NOMO-1 treated with dmso at 0.1 percent for 144 hours (cell line): ENCODE measurements at regions not wholly inside any gene's neighbourhood (a gene's known extent, or its start where the extent isn't known, plus 50 kb on each side); places are given as distances from the start of the nearest gene placed in this dataset.
A peak's percentile ranks its signal among the peaks of the same experiment; 100 is the strongest.

Experiments
- DNase-seq: peaks from one replicate; lab custom pipeline; 2025; ENCODE audit not compliant: unreplicated experiment; lab: John Stamatoyannopoulos, UW

DNA sequence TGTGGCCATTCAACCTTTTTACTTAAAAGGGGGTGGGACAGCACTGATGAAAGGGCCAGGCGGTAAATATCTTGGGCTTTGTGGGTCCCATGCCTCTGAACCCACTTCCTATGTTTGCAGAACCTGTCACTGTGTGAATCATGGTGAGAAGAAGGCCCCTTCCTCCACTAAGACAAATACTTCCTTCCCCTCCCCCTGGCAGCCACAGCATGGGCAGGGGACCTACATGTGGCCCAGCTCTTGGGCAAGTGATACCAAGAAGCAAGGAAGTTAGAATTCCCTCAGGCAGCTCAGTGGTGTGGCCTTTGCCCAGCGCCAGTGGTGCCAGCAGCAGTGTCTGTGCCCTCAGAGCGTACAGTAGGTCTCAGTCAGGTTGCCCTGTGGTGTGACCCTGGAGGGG, 168.6 kb downstream of the TRIM33 start:
- peak; percentile 44 for DNase-seq

DNA sequence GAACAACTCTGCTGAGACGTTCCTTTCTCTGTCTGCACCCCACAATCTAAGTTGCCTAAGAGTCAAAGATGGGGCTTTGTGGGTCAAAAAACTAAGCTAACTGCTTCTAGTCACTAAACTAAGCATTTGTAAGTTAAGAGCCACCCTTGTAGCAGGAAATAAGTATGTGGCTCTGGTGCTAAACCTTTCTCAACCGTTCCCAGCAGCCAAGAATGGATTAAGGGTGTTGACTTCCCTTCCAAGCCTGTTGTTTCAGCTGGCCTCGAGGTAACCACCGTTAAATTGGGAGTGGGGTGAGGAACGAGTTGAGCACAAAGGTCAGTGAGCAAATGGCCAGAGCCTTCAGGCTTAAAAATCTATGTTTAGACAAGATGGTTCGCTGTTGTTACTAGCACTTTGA, 169.1 kb downstream of the TRIM33 start:
- no peak for DNase-seq

- DNase-seq: no peak
Measured at GRCh38 chr1:114341299-114341698, 169.7 kb downstream of the TRIM33 start.

- DNase-seq: no peak
Measured at GRCh38 chr1:114340892-114341291, 170.1 kb downstream of the TRIM33 start.

GRCh38 chr1:114339379-114339778, 171.6 kb downstream of the TRIM33 start:
- DNase-seq: no peak

- no peak for DNase-seq
Measured at GRCh38 chr1:114338191-114338890, 172.7 kb downstream of the TRIM33 start.

GRCh38 chr1:114337417-114337816, 173.6 kb downstream of the TRIM33 start:
- no peak for DNase-seq

DNA sequence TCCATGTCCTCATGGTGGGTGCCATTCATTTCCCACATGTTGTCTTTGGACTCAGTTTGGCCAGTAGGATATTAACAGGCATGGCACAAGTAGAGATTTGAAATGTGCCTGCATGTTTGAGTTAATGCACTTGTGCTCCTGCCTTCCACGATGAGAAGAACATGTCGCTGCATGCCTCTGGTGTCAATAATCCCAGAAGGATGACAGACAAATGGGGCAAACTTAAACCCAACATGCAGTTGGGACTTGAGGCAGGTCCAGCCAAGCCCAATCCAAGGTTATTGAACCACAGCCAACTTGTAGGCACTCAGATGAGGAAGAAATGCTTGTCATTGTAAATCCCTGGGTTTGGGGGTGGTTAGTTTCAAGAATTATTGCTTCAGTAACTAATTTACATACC, 174.6 kb downstream of the TRIM33 start:
- DNase-seq: peak; percentile 29

DNA sequence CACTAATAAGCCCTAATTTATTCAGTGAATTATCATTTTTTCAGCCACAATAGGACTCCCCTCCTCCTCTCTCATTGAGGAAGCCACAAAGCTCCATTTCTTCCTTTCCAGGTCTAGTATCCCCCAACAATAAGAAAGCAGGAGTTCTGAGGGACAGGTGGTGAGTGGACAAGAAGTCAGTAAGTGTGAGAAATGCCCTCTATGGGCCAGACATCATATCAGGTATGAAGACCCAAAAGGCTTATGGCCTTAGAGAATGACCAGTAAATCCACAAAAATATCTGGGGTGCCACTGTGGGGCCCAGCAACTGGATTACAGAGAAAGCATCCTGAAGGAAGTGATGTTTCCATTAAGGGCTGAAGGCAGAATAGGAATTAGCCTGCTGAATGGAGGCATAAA, 175.7 kb downstream of the TRIM33 start:
- no peak for DNase-seq

DNA sequence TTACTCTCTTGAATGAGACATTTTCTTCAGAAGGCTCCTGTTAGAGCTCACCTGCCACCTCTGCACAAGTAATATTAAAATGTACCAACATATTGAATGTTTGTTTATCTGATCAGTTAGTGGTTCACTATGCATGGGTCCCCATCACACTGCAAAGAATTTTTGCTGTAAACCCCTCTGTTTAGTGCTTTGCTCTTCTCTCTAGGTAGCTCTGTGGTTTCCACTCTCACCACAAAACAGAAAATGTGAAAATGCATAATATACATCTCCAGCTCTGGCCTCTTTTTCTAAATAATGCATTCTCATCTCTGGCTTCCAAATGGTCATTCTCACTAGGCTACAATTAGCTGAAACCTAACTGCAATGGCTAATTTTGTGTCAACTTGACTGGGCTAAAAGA, 176.7 kb downstream of the TRIM33 start:
- no peak for DNase-seq

GRCh38 chr1:114333690-114334089, 177.3 kb downstream of the TRIM33 start:
- DNase-seq: no peak

DNA sequence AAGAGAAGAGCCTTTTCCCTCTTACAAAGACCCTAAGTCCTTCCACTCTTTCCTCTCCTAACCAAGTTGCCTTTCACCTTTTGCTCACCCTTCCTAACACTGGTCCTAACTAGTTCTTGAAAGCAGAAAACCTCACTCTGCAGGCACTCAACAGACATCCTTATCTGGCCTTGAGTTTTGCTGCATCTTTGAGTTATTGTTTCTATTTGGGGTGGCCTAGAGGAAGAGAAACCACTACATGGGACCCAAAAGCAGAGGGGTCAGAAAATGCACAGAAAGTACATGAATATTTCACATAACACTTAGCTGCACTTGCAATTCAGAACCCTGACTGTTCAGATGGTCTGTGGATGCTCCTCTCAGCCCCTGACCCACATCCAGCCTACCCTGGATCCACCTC, 178.3 kb upstream of the SYT6 start:
- DNase-seq: no peak

- no peak for DNase-seq
Measured at GRCh38 chr1:114330451-114330983, 176.8 kb upstream of the SYT6 start.

DNA sequence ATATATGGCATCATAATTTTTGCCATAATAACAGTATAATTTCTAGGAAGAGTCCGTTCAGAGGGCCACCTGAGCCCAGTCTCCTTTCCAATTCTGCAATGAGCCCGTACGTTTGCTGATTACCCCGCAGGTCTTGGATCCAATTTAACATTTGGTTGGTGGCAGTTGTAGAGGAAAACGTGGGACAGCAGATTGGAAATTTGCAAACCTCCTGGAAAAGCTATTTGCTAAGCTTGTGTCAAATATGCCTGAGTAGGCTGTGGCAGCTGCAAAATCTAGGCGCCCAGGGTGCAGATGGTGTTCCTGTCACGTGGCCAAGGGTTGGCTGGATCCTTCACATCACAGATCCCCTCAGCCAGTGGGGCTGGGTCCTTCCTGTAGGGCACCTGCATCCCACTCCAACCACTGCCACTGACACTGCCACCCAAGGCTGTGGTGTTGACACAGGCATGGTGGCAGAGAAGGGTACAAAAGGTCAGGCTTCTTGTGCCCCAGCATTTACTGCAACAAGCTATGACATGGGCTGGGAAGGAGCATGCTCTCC, 174.8 kb upstream of the SYT6 start:
- DNase-seq: no peak

- no peak for DNase-seq
Measured at GRCh38 chr1:114324662-114324965, 170.9 kb upstream of the SYT6 start.

DNA sequence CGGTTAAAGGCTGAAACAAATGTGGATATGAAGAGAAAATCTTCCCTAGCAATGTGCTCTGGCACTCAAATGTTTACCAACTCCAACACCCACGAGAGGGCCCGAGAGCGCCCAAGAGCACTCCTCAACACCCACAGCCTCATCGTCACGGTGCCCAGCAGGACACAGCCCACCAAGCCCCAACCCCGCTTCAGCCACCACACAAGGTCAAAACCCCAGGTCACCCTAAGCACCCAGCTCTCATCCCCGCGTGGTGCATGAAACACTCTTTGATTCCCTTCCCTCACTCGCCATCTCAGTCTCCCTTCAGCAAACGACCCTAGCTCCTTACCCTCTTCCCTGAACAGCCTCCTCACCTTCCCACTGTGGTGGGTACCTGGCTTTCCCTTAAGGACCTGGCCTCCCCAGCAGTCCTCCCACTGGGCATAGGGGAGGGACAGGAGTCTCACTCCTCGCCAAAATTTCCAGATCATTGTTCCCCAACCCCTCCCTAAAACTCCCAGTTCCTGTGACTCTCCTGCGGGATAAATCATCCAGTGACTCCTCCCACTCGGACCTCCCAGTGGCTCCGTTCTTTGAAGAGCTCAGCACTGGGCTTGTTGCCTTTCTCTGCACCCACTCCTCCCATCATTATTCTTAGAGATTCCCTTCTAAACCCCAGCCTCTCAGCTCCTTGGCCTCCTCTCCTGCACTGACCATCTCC, 170.4 kb upstream of the SYT6 start:
- DNase-seq: no peak

DNA sequence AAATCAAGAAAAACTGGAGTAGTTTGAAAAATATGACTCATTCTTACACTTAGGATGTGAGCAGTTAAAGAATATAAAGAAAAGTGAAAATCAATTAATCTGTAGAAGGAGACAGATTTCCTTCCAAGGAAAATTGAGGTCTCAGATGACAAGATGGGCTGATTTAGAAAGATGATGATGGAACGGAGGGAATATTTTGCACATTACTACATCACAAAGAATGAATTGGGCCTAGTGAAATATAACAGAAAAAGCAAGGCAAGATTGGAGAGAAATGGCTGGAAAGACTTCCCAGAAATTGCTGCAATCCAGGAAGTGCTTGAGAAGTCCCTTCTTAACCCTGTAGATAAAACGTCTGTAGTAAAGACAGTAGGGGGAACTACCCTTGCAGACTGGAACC, 169.1 kb upstream of the SYT6 start:
- no peak for DNase-seq

GRCh38 chr1:114322207-114322606, 168.5 kb upstream of the SYT6 start:
- DNase-seq: no peak

DNA sequence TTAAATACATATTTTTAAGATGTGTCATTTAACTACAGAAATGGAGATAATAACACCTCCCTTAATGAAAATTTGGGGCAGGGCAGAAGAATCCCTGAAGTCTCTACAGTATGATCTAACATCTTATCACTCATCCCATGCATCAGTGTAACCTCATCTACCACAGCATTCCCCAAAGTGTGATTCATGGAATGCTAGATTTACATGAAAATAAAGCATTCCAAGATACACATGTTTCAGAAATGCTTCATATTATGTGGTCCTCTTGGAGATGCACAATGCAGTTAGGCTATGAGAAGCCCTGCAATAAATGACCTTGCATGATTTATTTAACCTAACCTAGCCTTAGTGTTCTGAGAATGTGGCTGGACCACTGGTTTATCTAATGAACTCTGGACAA, 166.9 kb upstream of the SYT6 start:
- DNase-seq: no peak

- DNase-seq: no peak
Measured at GRCh38 chr1:114319418-114319817, 165.7 kb upstream of the SYT6 start.

DNA sequence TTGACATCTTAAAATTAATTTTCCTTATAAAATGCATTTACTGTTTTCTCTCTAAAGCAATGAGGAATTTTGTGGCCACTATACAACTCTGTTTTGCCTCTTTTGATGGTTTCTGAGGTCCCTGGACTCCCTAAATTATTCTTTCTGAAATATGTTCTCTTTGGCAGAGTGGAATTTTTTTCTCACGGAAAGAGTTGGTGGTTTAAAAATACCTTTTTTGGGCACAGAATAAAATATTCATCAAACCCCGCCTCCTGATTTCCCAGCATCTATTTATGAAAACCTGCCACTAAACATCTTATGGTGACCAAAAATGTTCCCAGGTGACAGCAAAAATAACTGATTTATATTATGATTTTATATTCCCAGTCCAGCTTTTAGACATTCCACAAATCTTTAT, 165.3 kb upstream of the SYT6 start:
- no peak for DNase-seq

GRCh38 chr1:114316204-114316603, 162.5 kb upstream of the SYT6 start:
- no peak for DNase-seq

DNA sequence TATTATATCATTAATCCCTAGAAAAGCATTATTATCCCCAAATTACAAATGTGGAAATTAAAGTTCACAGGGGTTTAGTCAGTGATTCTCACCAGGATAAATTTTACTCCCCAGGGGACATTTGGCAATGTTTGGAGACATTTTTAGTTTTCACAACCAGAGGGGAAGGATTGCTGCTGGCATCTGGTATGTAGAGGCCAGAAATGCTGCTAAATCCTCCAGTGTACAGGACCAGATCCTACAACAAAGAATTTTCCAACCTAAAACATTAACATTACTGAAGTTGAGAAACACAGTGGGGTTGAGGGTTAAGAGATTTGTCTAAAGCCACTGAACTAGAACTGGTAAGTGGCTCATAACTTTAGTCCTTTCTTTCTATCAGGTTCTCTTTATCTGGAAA, 162.0 kb upstream of the SYT6 start:
- no peak for DNase-seq
